NK-92 treated with Interleukin-12 subunit alpha and Interleukin-12 subunit beta, amount 100 ng/mL, for 24 hours (cell line): ENCODE measurements at regions not wholly inside any gene's neighbourhood (a gene's known extent, or its start where the extent isn't known, plus 50 kb on each side); places are given as distances from the start of the nearest gene placed in this dataset.

Experiments used
- DNase-seq: peaks from one replicate; lab custom pipeline; 2025; lab: John Stamatoyannopoulos, UW

DNA sequence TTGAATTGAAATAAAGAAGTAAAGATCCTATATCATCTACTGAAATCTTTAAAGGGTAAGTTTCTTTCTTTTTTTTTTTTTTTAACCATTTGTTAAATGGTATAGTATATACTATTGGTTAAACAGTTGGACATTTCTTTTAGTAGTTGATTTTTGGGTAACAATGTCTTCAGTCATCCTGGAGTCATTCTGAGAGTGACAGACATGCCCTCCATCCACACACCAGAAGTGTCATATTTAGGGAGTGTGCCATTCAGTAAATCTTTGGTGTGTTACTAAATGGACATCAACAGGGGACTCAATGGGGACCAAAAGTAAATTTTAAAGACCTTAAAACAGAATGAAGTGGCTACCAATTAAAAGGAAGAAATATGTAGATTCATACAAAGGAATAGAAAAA lies 50.8 kb upstream of the SLC39A10 start:
- DNase-seq: no peak

DNA sequence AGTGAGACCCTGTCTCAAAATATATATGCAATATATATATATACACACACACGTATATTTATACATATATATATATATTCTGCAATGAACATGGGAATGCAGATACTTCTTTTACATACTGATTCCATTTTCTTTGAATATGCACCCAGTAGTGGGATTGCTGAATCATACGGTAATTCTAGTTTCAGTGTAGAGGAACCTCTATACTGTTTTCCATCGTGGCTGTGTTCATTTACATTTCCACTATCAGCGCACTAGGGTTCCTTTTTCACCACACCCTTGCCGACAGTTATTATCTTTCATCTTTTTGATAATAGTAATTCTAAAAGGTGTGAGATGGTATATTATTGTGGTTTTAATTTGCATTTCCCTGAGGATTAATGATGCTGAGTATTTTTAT lies 52.3 kb upstream of the SLC39A10 start:
- DNase-seq: no peak

DNA sequence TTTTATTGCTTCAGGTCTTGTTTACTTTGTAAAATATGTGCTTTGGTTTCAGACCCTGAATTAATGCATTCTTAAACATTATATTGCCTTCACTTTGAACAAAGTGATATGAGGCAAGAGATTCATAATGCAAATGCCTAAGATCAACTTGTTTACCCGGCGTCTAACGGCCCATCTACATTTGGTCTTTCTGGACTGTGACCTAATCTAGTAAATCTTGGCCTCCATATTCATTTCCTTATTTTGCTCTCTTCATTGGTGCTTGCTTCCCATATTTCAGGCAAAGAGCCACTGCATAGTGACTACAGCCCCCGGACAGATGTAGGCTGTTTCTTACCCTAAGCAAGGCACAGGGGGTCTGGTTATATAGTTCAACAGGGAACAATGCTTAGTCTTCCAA lies 53.0 kb upstream of the SLC39A10 start:
- no peak for DNase-seq

DNA sequence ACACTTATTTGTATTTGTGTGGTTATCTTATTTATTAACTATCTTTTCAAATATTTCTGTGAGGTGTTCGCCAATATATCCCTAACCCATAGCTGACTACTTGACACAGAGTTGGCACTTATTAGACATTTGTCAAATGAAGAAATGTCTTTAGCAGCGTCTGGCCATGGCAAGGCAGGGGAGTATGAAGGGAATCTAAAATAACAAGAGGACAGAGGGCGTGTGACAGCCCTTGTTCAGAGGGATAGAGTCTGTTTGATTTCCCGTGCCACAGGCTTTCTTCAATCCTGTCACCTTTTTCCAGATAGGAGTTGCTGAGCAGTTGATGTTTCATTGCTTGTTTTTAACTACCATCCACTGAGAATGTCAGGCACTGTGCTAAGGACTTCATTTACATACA lies 53.6 kb upstream of the SLC39A10 start:
- DNase-seq: no peak

DNA sequence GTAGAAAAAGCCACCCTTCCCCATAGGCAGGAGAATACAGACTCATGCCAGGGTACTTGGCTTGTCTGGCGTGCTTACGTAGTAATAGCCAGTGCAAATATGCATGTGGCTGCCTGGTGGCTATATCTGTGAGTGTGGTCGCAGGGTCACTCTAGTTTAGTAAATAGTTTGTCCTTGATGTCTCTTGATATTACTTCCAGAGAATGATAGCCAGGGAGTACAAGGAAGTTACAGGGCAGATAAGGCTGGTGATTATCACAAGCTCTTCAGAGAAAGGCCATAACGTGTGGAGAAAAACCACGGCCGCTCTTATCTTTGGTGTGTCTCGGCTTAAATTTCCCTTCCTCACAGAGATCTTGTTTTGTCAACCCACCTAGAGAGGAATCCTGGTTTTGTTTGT lies 54.3 kb upstream of the SLC39A10 start:
- no peak for DNase-seq

DNA sequence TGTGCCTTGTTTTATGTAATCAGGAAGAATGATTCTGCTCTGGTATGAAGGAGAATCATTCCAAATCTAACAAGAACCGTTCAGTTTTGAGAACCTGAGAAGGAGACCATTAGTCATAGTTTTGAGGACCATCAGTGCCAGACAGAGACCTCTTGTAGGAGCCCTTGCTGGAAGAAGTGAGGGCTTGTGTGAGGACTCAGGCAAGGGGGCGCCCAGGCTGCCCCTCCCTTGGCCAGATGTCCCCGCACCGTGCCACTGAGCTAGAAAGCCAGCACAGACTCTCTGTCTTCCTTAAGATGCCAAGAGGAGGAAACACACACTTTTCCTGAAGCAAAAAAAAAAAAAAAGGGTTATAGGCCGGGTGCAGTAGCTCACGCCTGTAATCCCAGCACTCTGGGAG lies 55.7 kb upstream of the SLC39A10 start:
- no peak for DNase-seq

DNA sequence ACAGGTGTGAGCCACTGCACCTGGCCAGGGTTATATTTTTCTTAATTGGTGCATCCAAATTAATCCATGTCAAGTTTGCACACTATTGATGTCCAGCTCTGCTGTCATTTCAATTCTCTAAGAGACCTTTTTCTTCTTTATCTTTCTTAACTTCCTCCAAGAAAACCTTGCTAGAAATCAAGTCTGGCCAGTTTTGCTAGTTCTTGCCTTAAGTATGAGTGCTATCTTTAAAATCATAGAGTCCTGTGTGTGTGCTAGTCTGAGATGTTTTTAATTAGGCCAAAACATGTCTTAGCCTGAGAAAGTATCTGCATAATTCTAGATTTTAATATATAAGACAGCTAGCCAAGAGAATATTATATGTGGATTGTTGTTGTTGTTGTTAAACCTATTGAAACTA lies 56.2 kb upstream of the SLC39A10 start:
- DNase-seq: no peak

DNA sequence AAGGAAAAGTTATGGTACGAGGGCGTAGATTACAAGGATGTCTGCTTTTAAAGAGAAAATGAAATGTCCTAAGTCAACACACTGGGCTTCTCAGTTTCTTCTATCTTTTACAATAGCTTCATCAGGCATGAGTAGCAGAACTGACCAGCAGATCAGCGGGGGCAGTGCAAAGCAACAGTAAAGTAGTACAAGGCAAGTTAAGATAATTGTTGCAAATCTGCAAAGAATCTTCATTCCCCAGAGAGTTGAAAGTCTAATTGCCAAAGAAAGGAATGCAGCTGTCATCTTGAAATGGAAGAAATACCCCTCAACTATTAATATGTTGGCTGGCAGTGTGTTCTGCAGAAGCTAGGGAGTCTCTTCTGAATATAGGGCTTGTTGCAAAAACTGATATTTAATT lies 60.2 kb upstream of the SLC39A10 start:
- no peak for DNase-seq

DNA sequence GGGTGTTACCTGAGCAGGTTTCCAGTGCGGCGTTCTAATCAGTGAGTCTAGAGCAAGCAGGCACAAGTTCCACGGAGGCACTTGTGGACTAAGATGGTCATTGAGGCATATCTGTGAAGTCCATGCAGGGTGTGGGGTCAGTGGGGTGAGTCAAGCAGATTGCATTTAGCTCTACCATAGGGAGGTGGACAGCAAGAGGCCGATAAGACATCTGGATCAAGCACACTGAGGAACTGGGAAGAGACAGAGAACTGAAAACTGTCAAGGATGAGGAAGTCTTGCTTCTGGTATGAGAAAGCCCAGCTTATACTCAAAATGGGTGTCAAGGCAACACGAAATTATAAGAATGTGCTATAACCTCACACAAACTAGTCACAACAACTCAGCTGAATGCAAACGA lies 61.2 kb upstream of the SLC39A10 start:
- DNase-seq: no peak

DNA sequence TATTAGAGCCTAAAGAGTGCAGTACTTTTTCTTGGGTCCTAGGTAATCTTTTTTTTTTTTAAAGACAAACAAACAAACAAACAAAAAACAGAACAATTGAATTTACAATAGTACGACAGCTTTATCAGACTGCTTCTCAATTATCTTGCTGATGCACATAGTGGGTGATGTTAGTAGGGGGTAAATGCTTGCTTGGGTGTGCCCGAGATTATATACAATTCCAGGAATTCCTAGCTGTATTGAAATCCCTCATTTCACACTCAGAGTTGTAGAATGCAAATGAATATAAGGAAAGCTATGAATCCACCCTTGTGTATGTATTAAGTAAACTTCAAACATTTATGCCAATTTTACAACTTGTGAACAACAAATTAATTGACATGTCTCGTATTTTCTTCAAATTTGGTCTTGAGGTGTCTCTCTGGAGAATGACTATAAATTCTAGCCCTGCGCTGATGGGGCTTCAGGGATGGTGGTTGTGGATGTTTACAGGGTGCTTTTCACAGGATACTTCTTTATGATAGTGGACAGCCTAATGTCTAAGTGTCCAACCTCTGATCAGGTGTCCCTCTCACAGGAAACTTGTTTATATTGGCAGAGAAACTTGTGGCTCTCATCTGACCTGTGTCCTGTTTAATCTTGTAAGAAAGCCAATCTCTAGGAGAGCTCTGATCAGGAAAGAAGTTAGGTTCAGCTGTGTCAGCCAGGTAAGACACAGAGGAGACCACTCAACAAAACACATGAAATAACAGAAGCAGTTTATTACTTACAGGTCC lies 61.9 kb upstream of the SLC39A10 start:
- no peak for DNase-seq

DNA sequence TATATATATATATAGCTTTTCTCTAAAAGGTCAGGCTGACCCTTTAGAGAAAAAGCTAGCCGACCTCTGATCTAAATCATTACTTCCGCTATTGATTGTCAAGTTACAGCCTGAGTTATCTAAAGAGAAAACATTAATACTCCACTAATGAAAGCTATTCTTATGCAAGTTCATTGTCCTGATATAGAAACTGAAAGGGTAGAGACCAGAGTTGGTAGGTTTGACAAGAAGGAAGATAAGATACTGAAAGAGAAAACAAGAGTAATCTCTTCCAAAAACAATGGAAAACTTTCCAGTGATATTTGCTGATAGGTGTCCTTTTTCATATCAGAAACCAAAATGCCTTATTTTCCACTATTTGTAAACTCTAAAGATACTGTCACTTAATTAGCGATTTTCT lies 62.8 kb upstream of the SLC39A10 start:
- no peak for DNase-seq

DNA sequence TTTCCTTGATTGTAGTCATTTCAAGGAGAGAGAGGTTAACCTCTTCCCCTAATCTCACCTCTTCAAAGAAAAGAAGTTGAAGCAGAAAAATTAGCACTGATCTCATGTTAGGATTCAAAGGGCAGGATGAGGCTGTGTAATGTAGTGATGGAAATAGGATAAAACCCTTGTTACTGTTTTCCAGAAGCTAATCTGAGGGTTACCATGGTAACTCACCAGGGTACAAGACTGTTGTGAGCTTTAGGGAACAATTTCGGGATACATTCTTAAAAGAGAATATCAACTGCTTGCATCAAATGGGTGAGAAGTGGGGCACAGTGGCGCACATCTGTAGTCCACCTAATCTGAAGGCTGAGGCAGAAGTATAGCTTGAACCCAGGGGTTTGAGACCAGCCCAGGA lies 64.9 kb upstream of the SLC39A10 start:
- no peak for DNase-seq

DNA sequence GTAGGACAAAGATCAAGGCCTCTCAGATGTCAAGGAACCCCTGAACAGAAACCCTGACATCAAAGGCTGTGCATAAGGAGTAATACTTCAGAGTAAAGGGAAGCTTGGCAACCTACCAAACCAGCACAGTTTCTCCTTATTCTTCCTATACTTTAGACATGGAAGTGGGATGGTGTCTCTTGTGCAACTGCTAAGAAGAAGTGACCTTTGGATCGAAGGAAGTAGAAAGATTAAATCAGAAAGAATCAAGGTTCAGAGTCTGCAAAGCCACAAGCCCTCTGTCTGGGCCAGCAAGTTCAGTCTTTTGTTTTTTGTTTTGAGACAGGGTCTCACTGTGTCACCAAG lies 66.2 kb upstream of the SLC39A10 start:
- DNase-seq: no peak

DNA sequence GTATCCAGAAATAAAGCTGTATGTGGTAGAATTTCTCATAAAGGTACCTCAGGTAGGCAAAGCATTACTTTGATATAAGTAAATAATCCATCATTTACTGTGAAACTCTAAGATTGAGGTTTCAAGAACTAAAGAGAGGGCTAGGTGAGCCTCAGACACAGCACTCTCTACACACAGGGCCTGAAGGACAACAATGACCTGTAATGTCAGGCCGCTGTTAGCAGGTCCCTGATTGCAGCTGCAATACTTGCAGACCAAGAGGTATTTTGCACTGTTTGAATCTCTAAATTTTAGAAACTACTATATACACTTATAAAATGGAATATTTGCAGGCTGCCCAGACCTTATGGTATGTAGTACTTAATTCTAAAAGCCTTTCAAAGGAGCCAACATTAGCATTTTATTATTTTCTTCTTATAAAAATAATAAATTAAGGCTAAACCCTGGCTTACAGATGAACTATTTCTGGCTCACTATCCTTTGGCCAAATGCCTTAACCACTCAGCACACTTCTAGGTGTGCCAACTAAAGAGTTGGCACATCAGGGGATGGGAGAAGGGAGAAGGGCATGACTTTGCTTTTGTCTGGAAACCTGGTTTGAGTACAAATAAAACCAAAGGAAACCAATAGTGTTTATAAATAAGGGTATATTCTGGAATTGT lies 66.7 kb upstream of the SLC39A10 start:
- DNase-seq: no peak

DNA sequence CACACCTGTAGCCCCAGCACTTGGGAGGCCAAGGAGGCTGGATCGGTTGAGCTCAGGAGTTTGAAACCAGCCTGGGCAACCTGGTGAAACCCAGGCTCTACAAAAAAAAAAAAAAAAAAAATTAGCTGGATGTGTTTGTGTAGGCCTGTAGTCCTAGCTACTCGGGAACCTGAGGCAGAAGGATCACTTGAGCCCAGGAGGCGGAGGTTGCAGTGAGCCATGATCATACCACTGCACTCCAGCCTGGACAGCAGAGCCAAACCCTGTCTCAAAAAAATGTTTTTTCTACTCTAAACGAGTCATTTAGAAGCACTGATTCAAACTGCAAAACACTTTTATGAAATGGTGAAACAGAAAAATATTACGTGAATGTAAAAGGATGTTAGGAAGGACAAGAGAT lies 69.1 kb upstream of the SLC39A10 start:
- no peak for DNase-seq

DNA sequence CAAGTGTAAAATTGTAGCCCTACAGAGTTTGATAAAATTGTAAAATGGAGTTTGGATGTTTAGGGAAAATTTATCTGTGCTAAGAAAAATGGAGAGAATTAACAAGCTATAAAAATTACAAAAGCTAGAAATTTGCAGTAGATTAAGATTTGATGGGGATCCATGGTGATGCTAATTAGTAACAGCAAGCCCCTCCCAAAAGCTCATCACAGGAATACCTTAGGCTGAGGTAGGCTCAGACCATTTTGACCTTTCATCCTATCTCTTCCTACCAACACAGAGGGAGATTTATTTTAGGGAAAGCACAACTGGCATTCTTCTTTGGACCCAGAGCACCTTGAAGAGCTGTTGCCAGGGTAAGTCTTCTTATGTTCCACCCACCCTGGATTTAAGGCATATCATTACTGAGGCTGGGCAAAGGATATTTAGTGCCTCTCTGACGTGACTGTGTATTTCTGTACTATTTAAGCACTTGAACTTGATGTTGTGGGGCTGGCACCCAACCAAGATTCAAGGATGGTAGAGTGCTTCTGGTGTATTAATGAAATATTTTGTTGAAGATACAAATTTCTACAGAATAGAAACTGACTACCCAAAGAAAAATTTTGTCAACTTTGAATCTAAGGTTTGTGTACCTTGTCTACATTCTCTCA lies 70.8 kb upstream of the SLC39A10 start:
- DNase-seq: no peak

DNA sequence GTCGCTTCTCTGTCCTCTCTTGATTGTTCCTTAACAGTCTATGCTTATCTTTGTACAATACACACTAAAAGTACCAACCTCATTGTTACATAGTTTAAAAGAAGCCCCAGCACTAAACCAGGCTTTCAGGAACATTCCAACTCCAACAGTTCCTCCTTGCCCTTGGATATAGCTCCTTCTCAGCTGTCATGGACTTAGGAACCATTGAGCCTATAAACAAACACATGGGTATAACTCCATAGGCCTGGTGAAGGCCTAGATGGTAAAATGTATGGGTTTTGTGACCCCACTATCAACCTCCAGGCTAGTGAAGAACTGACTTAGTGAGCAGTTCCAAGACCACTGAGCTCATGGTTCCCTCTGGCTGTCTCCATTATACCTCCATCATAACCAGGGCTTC lies 74.8 kb upstream of the SLC39A10 start:
- DNase-seq: no peak

DNA sequence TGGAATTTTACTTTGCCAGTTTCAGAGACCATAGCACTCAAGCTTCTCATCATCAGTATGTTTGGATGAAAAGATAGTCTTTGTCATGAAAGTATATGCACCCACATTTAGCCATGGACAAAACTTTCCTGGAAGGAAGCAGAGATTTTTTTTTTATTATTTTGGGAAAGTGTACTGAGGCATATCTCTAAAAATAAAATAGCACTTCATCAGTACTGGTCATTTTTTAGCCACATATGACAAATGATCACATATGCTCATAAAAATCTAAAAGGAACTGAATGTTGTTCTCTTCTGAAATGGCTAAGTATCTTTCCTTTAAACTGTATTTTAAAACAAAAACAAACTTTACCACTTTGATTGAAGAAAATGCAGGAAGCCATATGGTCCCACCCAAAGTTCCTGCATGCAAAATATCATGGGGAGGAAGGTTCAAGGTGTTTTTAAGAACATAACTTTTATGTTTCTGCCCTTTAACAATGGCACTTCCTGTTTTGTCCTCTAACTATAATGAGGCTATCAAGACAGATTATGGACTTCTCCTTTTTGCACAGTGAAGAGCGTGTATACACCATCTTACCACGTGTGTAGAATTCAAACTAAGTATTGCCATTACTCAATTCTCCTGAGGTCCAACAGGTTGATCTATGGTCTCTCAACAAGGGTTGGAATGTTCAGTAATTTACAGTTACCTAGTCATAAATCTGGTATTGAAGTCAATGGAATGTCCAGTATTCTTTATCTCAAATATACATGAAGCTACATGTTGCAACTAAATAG lies 77.1 kb upstream of the SLC39A10 start:
- no peak for DNase-seq

DNA sequence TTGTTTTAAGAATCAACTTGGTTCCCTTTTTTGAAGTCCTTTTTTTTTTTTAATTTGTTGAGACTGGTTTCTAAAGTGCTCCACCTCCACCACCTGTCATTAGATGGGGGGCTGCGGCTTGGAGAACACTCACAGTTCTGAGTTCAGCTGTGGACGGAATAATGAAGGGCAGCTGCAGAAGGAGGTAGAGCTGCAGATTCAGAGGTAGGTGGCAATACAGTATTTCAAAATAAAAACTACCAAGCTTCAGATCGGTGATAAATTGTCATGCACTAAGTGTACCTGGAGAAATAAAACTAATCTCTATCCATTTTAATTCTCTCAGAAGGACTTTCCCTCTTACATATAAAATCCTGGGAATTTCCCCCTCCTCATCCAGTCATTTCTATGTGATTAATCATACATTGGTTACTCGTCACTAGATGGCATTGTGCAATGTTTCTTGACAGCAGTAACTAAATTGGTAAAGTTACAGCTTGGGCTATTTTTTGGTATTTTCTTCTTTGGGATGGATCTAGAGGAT lies 81.1 kb upstream of the SLC39A10 start:
- DNase-seq: no peak

DNA sequence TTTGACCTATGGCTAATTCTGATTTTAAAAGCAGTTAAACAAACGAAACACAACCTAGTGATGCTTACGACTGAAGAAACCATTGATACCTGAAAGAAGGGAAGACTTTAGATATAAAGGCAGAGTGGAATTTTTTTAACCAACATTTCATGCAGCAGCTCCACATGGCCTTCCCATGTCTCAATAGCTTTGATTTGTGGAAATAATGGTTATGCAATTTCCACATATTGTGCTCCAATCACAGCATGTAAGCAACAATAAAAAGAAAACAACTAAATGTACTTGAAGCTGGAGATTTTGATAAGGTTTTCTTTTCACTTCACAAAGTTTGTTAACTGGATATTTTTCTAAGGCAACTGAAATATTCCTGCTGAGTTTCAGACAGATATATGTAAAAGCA lies 82.0 kb upstream of the SLC39A10 start:
- DNase-seq: no peak

DNA sequence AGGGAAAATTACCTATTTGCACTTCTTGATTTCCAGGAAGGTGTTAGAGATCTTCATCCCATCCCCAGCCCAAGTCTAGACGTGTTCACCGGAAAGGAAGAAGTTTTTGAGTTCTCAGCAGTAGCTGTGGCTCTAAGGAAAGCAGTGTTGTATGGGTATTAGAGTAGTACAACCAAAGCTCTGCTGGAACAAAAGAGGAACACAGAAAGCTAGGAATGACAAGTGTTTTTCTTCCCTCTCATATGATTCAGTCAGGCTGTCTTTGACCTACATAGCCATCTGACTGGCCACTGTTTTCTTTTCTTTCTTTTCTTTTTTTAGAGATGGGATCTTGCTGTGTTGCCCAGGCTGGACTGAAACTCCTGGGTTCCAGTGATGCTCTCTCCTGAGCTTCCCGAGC lies 82.7 kb upstream of the SLC39A10 start:
- DNase-seq: no peak

DNA sequence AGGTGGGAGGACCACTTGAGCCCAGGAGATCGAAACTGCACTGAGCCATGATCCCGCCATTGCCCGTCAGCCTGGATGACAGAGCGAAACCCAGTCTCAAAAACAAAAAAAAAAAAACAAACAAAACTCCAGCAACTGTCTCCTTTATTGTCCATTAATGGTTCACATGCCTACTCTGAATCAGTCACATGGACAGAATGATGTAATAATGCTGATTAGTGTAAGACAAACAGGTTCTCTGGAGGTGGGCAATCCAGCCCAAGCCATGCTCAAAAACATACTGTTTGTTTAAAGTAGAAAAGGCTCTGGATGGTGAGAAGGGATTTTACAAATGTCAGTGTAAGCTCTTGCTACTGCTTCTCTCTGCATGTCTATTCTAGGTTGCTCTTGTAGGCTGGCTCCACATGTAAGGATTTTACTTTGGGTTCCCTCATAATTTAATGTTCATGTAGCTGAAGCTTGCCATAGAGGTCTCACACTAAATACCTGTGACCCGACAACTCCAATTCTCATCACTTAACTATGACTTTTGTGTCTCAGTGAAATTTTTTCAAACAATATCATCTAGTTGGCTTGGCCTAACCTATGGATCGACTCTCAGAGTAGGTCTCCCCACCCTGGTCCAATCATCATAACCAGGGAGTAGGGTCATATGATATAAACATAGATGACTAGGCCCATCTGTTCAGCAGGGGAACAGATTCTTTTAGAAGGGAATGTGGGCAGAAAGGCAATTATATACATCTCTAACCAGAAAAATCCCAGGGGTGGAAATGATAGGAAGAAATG lies 83.9 kb upstream of the SLC39A10 start:
- no peak for DNase-seq
